SK-N-MC (cell line): ENCODE measurements at regions not wholly inside any gene's neighbourhood (a gene's known extent, or its start where the extent isn't known, plus 50 kb on each side); places are given as distances from the start of the nearest gene placed in this dataset.
A peak's percentile ranks its signal among the peaks of the same experiment; 100 is the strongest.

Experiments
- DNase-seq: peaks from one replicate; pipeline ENCODE4 v3.0.0-alpha.2; 2011; ENCODE audit warnings: low read depth, low spot score
- H3K27ac ChIP-seq: fragments of 200-600 bp; sonication (generic); 2 replicates; pipeline ENCODE4 v1.5.1; 2016; ENCODE audit warnings: mixed run types
- H3K36me3 ChIP-seq: fragments of 200-600 bp; sonication (generic); 2 replicates; pipeline ENCODE4 v1.6.1; 2017; ENCODE audit warnings: antibody characterized with exemption, low read length, mixed read lengths; ENCODE audit not compliant: insufficient read depth
- H3K4me3 ChIP-seq: fragments of 200-600 bp; sonication (generic); 2 replicates; pipeline ENCODE4 v1.5.1; 2016
- H3K9ac ChIP-seq: fragments of 200-600 bp; sonication (generic); 2 replicates; pipeline ENCODE4 v1.8.0; 2017; ENCODE audit warnings: mixed run types, mixed read lengths; ENCODE audit not compliant: insufficient read length
- H3K9me3 ChIP-seq: fragments of 200-600 bp; sonication (generic); 2 replicates; pipeline ENCODE4 v1.6.1; 2017; ENCODE audit warnings: low read depth, mild to moderate bottlenecking, antibody characterized with exemption, low read length, moderate library complexity, mixed read lengths
- EZH2 ChIP-seq: fragments of 200-600 bp; sonication (generic); IDR thresholded peaks from one replicate; pipeline ENCODE4 v1.6.1; 2017; ENCODE audit warnings: antibody characterized with exemption
- FOXP2 ChIP-seq: optimal IDR thresholded peaks from 2 replicates; pipeline ENCODE3; 2011; ENCODE audit warnings: mild to moderate bottlenecking, moderate library complexity; ENCODE audit not compliant: insufficient read depth; ENCODE audit errors: extremely low read length, control extremely low read depth
- POLR2AphosphoS5 ChIP-seq: IDR thresholded peaks from 2 replicates; pipeline ENCODE4 v1.6.1; 2012; ENCODE audit warnings: mild to moderate bottlenecking, low read depth, low read length, borderline replicate concordance

GRCh38 chr5:56289602-56289987 lies 56.5 kb upstream of the ANKRD55 start:
- Histone ChIP-seq H3K4me3 (no peak overlapping the region), H3K36me3 (no peaks in the 10 kb centered on the region), H3K9ac (no peak overlapping the region), H3K9me3 (no peaks in the 10 kb centered on the region), H3K27ac (no peak overlapping the region)
- DNase-seq, result no peak
- no peak for TF ChIP-seq FOXP2
- no peak for TF ChIP-seq POLR2AphosphoS5
- TF ChIP-seq EZH2, result no peak

- no peaks in the 10 kb centered on the region for H3K36me3 ChIP-seq
- TF ChIP-seq EZH2, result no peak
- TF ChIP-seq POLR2AphosphoS5, result no peak
- no peak for TF ChIP-seq FOXP2
- no peak overlapping the region for H3K27ac ChIP-seq
- H3K9me3 ChIP-seq, result no peaks in the 10 kb centered on the region
- H3K4me3 ChIP-seq, result no peak overlapping the region
- no peak for DNase-seq
- H3K9ac ChIP-seq, result no peak overlapping the region
These were observed 55.9 kb upstream of the ANKRD55 start for GRCh38 chr5:56288873-56289601.

- no peaks in the 10 kb centered on the region for H3K9me3 ChIP-seq
- H3K36me3 ChIP-seq, result no peaks in the 10 kb centered on the region
- H3K27ac ChIP-seq, result peak overlapping the region; percentile 65
- peak; percentile 34 for DNase-seq
- peak; percentile 62 for TF ChIP-seq FOXP2
- TF ChIP-seq EZH2, result no peak
- TF ChIP-seq POLR2AphosphoS5, result peak; percentile 29; the same call in 1 of the 2 replicates
- no peak overlapping the region for H3K9ac ChIP-seq
- H3K4me3 ChIP-seq, result 0 out of 2 replicates have a peak overlapping the region, but pooled peaks have one; percentile 17
These were observed 53.1 kb upstream of the ANKRD55 start for GRCh38 chr5:56286015-56286884.

GRCh38 chr5:56282951-56283350 lies 49.8 kb upstream of the ANKRD55 start:
- no peak overlapping the region for H3K9ac ChIP-seq
- H3K4me3 ChIP-seq, result no peak overlapping the region
- no peak overlapping the region for H3K27ac ChIP-seq
- no peak for DNase-seq
- H3K9me3 ChIP-seq, result no peaks in the 10 kb centered on the region
- TF ChIP-seq FOXP2 (no peak), POLR2AphosphoS5 (no peak), EZH2 (no peak)
- no peaks in the 10 kb centered on the region for H3K36me3 ChIP-seq
